HK-2 (cell line): ENCODE measurements at regions not wholly inside any gene's neighbourhood (a gene's known extent, or its start where the extent isn't known, plus 50 kb on each side); places are given as distances from the start of the nearest gene placed in this dataset.

Experiments used
- DNase-seq: peaks from one replicate; pipeline ENCODE4 v3.0.0-alpha.2; 2018; ENCODE audit not compliant: unreplicated experiment

- no peak for DNase-seq
Measured at GRCh38 chr1:60132108-60132507, 58.5 kb upstream of the C1orf87 start.

DNA sequence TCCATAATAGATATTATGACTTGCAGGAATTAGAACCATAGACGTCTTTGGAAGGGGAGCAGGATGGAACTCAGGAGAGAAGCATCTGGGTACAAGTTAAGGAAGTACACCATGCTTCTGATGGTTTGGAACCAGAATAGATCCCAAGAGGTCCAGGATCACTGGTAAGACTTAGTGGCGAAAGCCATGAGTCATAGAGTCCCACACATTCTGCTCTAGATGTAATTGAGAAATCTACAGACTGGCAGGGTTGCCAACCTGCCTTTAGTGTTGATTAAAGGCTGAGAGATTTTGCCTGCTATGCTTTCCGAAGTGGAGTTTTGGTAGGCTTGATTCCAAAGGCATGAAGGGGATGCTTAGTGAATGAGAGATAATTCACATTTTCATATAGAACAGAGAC is 57.1 kb upstream of the C1orf87 start:
- DNase-seq, result no peak

- no peak for DNase-seq
Measured at GRCh38 chr1:60129911-60130310, 56.3 kb upstream of the C1orf87 start.

DNA sequence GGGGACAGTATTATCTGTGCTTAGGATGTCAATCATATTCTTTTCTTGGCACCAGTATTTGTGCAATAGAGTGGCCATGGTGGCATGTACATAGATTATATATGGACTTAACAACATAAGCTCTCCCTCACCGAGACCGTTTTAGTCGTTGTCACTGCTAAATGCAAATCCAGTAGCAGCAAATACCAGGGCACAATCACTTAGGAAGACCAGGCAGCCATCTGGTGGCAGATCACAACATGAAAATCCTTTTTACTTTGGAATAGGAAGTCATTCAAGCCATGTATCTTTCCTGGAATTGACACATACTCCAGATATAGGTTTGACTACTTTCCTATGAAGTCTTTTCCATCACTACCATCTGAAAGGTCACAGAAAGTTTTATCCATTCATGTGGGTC is 53.2 kb upstream of the C1orf87 start:
- no peak for DNase-seq
